GM12875 (cell line): ENCODE measurements at regions not wholly inside any gene's neighbourhood (a gene's known extent, or its start where the extent isn't known, plus 50 kb on each side); places are given as distances from the start of the nearest gene placed in this dataset.

ENCODE experiments used
- H3K4me3 ChIP-seq: one replicate; pipeline ENCODE4 v1.5.1; 2011; ENCODE audit warnings: low read depth, low read length, control low read depth
- CTCF ChIP-seq: IDR thresholded peaks from 2 replicates; pipeline ENCODE4 v1.5.1; 2011; ENCODE audit warnings: low read depth, mild to moderate bottlenecking, control low read depth, inconsistent platforms, low read length, moderate library complexity, borderline replicate concordance; ENCODE audit not compliant: insufficient read depth

DNA sequence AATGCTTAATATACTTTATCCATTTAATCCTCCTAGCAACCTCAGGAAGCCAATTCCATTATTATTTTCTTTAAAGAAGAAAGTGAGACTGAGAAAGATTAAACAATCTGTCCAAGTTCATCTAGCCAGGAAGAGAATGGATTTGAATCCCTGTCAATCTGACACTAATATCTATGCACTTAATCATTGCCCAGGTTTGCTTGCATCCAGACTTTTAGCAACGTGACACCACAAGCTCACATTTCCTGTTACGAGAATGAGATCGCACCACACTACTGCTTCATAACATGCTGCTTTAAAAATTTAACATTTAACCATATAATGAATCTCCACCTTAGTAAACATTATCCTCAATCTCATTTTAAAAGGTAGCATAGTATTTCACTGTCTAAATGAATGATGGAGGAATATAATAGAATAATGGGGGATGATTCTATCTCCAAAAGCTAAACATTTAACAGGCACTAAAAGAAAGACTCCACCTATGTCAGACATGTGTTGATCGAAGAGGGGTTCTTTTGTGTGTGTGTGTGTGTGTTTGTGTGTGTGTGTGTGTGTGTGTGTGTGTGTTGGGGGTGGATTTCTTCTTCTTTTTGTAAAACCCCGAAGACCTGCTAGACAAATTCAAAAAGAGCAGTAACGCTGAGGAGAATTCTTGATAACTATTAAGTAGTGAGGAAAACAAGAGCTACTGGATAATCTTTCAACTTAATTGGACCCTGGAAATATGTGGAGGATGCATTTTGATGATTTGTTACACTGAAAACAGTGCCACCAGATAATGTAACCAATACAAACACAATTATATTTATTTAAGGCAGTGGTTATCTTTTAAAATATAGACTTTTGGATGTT lies 138.7 kb upstream of the NR3C1 start:
- H3K4me3 ChIP-seq, result no peak overlapping the region
- TF ChIP-seq CTCF, result no peak

- TF ChIP-seq CTCF, result no peak
These were observed 136.3 kb upstream of the NR3C1 start for GRCh38 chr5:143539742-143540141.

GRCh38 chr5:143537056-143537455 lies 133.6 kb upstream of the NR3C1 start:
- no peak overlapping the region for H3K4me3 ChIP-seq
- TF ChIP-seq CTCF, result no peak

More at GRCh38 chr5:143539742-143540141, 136.3 kb upstream of the NR3C1 start:
- no peak overlapping the region for H3K4me3 ChIP-seq

GRCh38 chr5:143536364-143536763 lies 132.9 kb upstream of the NR3C1 start:
- no peak overlapping the region for H3K4me3 ChIP-seq

GRCh38 chr5:143534761-143535154 lies 131.3 kb upstream of the NR3C1 start:
- TF ChIP-seq CTCF, result no peak
- H3K4me3 ChIP-seq, result no peak overlapping the region

More at GRCh38 chr5:143536364-143536763, 132.9 kb upstream of the NR3C1 start:
- TF ChIP-seq CTCF, result no peak

DNA sequence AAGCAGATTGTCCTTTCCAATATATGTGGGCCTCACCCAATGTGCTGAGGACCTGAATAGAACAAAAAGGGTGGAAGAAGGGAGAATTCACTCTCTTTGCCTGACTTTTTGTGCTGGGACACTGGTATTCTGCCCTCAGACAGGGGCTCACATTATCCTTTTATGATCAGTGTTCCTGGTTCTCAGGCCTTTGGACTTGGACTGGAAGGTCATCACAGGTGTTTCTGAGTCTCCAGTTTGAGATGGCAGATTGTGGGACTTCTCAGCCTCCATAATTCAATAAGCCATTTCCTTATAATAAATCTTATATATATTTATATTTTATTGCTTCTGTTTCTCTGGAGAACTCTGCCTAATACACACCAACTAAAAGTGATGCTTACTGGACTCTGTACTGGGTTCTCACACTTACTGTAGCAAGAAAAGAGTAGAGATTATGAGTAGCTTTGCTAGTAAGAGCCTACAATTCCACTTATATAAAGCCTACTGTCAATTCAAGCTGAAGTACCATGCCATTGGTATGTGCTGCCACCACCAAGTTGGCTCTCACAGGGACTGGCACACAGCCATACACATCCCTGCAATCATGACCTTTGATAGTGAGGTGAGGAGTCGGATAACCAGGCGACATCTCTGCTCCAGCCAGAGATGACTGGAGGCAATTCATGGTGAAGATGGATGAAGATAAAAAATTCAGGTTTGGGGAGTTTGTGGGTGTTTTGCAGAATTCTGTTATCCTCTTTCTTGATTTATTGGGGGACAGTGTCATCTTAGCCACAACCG lies 130.7 kb upstream of the NR3C1 start:
- H3K4me3 ChIP-seq, result no peak overlapping the region
- TF ChIP-seq CTCF, result no peak
